ENCODE measurements at regions not wholly inside any gene's neighbourhood (a gene's known extent, or its start where the extent isn't known, plus 50 kb on each side); places are given as distances from the start of the nearest gene placed in this dataset.

DNA sequence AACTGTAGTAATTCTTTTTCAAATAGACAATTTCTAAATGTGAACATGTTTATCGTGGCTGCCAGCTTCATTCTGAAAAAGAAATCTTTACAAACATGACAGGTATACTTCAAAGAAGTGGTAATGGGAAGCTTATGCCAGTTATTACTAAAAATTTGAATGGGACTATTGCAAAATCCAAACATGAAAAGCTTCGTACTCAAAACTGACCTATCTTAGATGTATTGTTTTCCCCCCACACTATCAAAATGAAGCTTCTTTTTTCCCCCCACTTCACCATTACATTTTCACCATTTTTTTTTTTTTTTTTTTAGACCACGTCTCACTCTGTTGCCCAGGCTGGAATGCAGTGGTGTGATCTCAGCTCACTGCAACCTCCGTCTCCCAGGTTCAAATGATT lies 50.4 kb upstream of the SERTAD2 start:
- DNase-seq (ENCODE audit: low read depth in 3 of 3): no peak

DNA sequence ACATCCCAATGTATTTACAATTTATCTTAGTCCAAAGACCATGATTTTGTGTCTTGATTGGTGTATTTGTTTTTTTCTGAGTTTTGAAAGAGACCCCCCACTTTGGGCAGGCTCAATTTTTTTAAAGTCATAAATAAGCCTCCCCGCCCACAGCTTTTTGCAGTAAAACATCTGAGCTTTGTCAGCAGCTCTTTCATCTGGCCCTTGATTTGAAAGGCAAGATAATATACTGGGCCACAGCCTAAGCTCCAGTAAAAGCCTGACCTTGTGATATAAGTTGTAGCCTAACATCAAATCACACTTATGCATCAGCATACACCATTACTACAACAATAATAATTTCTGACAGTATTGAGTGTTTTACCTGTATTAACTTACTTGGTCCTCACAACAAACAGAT lies 51.3 kb upstream of the SERTAD2 start:
- DNase-seq (ENCODE audit: low read depth in 3 of 3): no peak

DNA sequence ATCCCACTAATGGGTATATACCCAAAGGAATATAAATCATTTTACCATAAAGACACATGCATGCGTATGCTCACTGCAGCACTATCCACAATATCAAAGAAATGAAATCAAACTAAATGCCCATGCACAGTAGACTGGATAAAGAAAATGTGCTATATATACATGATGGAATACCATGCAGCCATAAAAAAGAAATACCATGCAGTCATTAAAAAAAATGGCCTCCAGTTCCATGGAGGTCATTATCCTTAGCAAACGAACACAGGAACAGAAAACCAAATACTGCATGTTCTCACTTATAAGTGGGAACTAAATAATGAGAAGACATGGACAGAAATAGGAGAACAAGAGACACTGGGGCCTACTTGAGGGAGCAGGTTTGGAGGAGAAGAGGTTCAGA lies 53.6 kb upstream of the SERTAD2 start:
- no peak for DNase-seq (ENCODE audit: low read depth in 3 of 3)

DNA sequence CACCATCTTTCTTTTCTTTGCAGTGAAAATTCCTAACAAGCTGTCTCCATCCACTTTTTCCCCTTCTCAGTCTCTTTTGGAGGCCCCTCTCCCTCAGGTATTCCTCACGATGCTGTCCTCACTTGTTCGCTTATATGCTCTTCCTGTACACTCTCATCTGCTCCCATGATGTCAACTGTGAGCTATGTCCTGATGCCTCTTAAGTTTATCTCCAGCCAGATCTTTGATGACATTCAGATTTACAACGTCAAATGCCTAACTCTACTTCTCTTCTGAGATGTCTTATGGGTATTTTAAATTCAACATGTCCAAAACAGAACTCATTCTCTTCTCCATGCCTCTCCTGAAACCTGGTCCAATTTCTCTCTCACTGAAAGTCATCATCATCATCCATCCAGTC lies 55.1 kb upstream of the SERTAD2 start:
- DNase-seq (ENCODE audit: low read depth in 3 of 3): no peak

DNA sequence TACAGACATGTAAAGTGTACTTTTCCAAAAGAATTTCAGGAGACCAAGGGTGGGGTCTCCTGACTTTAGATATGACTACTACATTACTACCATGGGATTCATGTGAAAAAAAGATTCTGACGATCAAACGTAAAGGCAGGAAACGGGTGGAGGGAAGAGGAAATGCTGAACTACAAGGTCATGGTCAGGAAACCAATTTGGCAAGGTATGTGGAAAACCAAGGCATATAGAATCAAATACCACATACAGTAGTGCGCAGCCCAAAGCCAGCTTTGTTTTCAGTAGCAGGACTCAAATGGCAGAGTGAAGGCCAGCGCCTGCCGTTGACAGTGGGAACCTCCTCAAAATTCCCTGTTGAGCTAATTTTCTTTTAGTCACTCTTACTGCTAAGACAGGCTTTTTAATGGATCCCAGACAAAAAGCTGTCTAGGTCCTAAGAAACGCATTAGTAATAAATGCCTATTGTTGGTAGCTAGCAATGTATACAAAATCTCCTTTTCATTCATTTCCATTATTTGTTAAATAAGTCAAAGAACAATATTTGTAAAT lies 57.6 kb upstream of the SERTAD2 start:
- DNase-seq (ENCODE audit: low read depth in 3 of 3): no peak

DNA sequence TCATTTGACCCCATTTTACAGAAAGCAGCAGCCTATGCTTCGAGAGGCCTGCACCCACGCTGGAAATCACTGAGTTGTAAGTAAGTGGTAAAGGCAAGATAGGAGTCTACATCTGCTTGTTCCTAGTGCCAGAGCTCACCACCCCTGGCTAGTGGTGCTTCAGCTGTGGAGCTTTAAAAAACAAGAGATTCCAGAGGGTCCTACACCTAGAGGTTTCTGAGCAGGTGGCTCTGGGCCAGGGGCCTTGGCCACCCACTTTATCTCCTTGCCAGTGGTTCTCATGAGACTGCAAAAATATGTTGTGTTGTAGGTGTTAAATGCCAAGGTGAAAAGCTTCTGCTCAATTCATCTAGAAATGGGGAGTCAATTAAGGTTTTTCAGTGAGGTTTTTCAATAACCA lies 60.0 kb upstream of the SERTAD2 start:
- DNase-seq (ENCODE audit: low read depth in 3 of 3): no peak

DNA sequence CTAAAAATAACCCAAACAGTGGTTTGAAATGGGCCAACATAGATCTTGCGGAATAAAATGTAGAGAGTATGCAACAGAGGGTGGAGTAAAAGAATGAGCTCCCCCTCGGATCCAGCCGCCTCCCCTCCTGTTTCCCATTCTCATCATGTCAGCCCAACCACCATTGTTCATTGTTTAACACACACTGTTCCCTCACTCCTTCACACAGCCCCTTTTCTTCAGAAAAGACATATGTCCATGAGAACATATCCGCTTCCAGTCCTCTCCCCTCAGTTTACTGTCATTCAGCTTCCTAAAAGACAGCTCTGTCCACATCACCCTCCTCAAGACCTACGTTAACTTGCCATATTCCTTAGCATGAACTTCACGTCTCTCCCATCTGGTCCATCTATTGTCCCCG lies 62.9 kb upstream of the SERTAD2 start:
- no peak for DNase-seq (ENCODE audit: low read depth in 3 of 3)

DNA sequence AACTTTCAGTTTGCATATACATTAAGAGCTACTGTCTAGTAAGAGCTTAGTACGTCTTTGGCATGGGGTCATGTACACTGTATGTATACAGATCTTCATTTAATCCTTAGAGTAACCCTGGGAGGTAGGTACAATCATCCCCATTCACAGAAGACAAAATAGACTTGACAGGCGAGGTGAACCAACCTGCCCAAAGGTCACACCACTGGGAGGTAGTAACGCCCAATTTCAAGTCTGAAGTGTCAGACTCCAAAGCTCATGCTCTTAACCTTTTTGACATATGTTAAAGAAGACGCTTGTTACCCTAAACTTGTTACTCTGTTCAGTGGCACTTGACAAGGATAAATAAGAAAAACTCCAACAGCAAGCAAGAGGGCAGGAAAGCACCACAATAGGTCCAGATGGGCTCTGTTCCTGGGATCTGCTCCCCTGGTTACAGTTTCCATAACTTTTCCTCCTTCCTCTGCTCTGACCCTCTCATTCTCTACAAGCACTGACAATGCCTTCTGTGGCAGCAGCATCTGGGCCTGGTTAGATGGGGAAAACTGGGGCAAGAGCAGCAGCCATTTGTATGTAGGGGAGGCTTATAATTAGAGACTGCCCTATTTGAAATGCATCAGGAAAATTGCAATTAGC lies 64.7 kb upstream of the SERTAD2 start:
- DNase-seq (ENCODE audit: low read depth in 3 of 3): no peak

DNA sequence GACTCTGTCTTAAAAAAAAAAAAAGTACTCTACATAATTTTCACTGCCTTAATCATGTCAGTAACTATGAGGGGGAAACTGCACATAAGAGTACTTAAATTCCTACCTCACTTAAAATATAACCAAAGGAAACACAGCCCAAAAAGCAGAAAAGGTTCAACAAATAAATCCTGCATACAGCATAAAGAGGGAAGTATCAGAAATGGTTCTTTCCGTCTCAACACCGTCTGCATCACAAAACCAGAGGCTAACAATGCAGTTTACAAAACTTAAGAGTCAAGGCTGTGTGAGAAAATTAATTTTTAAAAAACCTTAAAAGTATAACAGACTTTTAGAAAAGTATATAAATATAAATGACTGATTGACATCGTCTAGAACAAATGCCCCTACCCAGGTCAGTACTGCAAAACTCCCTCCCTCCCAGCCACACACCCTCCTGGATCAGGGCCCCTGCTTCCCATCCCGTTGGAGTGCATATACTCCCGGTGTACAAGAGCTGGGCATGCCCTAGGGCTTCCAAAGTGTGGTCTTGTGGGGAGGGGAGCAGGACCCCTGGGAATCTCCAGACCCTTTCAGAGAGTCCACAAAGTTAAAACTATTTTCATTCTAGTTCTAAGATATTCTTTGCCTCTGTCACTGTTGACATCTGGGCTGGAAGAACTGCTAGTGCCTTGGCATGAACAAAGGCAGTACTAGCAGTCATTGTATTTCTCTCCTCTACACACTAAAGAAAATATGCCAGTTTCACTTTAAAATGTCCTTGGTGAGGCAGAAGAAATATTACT lies 67.0 kb upstream of the SERTAD2 start:
- DNase-seq (ENCODE audit: low read depth in 3 of 3): no peak

DNA sequence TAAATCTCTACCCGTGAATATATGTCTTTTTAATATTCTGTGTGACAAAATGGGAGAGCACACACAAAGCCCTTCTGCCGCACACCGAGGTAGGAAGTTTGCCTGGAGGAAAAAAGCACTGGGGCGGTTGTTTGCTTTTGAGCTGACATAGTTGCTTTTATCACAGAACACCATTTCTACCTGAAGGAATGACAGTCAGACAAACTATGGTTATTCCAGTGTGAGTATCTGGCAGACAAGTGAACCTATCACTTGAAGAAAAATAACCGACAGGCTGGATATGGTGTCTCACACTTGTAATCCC lies 67.6 kb upstream of the SERTAD2 start:
- DNase-seq (ENCODE audit: low read depth in 3 of 3): no peak

DNA sequence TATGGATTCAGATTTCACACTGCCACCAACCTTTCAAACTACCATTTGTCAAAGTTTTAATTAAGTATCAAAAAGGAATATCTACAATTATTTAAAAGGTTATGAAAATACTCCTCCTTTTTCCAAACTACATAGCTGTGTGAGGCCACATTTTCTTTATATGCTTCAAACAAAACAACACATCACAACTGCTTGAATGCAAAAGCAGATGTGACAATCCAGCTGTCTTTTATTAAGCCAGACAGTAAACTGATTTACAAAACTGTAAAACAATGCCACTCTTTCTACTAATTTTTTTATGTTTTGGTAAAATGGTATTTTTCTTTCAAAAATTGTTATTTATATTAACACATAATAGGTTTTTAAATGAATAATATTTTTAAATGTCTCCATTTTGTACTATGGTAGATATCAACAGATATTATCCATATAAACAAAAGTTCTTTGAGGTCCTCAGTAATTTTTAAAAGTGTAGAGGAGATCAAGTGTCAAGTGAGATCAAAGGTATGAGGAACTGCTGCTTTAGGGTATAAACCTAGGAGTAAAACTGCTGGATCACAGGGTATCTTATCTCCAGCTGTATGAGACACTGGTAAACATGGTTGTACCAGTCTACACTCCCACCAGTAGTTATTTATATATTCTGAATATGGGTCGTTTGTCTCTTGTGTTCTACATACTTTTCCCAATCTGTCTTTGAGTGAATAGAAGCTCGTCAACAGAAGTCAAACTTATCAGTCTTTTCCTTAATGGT lies 68.8 kb upstream of the SERTAD2 start:
- no peak for DNase-seq (ENCODE audit: low read depth in 3 of 3)

DNA sequence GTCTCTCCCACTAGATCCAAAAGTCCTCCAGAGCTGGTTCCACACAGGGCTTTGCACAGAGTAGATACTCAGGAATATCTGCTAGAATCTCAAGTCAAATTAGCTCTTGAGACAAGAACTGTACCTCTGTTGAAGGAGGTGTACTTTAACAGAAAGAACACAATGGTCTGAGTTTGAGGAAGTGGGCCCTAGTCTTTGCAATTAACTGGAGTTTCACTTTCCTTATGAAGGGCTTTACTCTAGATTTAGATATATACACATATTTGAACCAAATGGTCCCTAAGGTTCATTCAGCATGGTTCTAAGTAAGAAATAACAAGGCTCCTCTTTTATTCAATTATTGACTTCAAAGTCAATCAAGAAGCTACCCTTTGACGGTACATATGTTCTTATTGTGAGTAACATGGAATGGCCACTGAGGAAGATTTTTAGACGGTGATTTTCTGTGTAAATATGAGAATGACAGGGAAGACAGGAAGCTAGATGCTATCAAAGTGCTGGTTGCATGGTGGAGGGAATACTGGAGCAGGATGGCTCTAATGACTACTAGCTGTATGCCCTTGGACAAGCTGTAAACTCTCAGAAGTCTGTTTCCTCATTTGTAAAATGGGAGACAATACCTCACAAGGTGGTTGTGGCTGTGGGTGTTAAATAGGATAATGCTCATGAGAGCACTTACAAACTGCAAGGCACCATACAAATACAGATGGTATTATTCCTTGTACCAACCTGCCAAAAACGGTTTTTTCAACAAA lies 73.5 kb upstream of the SERTAD2 start:
- DNase-seq (ENCODE audit: low read depth in 3 of 3): no peak

DNA sequence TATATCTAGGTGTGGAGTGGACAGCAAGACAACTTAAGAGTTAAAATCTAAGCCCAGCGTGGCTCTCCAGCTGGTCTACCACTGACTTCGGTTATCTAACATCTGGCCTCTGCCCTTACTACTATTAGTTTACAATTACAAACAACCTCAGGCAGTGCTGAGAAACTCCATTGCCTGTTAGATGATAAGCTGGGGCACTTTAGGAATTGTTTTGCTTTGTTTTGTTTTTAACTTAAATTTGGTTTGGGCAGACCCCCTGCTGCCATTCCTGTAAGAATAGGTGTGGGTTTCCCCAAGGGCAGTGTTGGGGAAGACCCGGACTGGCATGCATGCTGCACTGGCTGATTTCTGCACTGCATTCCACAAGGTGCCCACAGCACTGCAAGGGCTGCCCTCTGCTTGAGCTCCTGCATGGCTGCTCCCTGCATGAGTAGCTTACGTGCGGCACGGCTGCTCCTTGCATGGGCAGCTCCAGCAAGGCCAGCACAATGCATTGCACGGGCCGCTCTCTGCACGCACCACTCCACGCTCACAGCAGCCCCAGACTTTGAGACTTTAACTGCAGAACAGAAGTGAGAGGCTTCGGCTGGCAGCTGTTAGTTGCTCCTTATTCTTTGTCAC lies 74.2 kb upstream of the SERTAD2 start:
- no peak for DNase-seq (ENCODE audit: low read depth in 3 of 3)

DNA sequence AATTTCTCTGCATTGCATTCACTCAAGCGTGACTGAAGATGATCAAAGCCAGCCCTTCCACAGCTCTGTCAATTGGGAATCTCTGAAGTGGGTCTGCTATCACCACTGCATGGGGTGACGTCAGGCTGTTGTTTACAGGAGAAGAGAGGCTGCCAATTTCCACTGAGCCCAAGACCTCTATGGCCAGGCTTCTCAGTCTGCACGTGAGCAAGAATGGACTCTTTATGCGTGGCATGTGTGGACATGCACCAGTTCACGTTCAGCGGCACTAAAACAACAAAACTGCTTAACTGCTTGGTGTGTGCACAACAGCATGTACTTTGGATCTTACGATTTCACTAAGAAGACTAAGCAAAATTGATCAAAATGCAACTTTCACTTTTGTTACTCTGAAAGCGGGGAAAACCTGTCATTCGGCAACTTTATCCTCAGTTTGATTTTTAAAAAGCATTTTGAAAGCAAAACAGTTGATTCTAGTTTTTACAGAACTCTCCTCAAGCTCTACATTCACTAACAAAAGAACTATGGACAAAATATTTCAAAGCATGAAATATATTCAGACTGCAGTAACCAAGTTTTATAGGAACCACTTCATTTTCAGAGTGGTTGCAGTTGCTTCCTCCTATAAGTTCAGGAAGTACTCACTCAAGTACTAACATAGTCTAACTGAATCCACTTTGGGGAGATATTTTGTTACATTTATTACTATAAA lies 77.0 kb upstream of the SERTAD2 start:
- peak in 1 of 3 experiments; percentile 9 for DNase-seq (ENCODE audit: low read depth in 3 of 3)

DNA sequence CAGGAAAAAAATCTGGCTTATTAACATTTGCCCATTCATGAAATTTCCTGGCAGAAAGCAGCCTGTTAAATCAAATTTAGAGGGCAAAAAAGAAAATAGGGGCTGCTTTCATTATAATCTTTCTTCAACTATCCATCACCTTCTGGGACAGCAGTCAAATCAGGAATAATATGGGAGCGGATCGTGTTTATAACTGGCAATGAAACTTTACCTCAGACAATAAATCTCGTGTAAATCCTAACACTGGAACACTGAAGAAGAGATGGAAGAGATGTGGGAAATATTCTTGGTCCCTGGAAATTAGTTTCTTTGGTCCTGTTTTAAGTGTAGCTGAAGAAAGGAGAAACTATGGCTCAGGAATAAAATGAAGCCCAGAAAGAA lies 77.5 kb upstream of the SERTAD2 start:
- DNase-seq (ENCODE audit: low read depth in 3 of 3): no peak

DNA sequence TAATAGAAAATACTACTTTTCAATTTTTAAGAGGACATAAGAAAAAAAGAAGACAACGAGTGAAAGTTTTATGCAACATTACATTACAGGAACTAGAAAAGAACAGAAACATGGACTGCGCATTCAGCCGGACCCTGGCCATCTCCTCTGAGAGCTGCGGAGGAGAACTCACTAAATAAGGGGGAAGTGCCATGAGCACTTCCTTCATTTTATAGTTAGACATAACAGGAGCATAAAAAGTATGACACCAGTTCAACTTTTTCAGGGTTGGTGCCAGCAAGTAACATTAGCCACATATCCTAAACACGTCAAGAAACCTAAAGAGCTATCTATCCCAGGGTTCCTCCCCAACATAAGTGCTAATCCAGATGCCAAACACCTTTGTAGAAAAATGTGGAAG lies 78.0 kb upstream of the SERTAD2 start:
- DNase-seq (ENCODE audit: low read depth in 3 of 3): no peak

DNA sequence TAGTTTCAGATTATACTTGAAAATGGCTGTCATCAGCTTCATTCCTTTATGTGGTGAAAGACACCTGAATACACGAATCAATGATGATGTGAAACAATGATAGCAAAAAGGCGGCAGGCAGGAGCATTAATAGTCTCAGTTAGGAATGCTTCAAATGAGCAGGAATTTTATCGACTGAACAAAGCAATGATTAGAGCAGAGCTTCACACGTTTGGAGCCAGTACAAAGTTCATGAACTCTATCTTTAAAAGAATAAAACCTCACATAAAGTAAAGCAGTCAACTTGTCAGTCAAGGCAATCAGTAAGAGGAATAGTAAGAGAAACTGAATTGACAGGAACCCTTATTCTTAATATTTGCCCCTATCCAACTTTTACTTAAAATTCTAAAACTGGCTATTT lies 78.4 kb upstream of the SERTAD2 start:
- DNase-seq (ENCODE audit: low read depth in 3 of 3): no peak

DNA sequence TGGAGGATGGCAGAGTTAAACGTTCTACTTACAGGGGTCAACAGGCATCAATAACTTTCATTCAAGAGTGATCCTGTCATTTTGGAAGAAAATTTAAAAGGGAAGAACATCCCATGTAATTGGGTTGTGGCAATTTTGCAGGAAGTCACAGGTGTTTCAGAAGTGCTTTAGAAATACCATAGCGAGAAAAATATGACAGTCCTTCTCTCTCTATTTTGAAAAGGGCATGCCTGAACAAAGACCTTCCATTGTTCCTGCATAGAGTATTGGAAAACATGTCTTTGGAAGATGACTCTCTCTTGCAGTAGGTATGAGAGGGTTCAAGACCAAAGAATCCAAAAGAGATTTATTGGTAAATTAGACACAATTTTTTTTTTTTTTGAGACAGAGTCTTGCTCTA lies 81.8 kb upstream of the SERTAD2 start:
- no peak for DNase-seq (ENCODE audit: low read depth in 3 of 3)

DNA sequence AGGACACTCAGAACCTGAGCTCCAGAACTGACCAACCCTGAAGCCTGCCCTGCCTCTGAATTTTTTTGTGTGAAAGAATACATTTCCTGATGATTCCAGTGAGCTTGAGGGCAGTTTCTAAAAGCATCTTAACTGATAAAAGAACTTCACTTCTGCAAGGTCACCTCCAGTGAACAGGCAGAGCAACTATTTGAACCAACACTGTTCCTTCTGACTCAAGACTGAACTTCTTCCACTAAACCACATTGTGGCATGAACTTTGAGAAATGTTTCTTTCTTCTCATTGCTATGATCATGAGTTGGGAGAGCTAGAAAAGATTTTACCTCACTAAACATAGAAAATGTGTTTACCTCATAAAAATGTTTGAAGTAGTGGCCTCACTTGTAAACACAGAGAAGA lies 83.8 kb upstream of the SERTAD2 start:
- no peak for DNase-seq (ENCODE audit: low read depth in 3 of 3)

DNA sequence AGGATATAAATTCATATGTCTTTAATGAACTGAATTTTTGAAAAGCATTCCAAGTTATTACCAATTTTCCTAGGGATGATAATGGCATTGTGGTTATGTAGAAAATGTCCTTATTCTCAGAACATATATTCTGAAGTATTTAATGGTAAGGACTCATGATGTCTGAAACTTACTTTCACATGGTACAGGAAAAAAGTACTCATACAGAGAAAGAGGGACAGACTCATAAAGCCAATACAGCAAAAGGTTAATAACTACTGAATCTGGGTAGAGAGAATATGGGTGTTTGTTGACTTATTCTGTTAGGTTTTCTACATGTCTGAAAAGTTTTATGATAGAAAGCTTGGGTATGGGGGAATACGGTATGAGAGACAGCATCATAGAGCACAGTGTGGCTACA lies 84.3 kb upstream of the SERTAD2 start:
- DNase-seq (ENCODE audit: low read depth in 3 of 3): no peak

DNA sequence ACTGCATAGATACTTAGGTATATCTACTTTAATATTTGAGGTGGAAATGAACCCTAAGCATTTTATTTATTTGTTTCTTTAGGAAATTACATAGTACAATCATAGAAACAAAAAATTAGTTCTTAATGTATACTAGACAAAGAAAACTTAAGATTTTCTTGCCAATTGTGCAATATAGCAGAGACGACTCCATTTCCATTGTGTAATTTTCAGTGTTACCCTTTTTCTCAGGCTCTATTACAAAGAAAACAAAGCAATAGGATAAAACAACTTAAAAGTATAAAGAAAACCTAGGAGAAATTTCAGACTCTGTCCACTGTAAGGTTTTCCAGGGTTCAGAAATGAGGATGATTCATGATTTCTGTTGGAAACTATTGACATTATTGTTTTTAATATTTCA lies 89.0 kb upstream of the SERTAD2 start:
- DNase-seq (ENCODE audit: low read depth in 3 of 3): no peak

Data from stimulated activated CD4-positive, alpha-beta T cell treated with anti-CD3 and anti-CD28 coated beads, TNF-alpha, amount 100 ng/mL, for 4 hours (primary cell).